ENCODE measurements at regions not wholly inside any gene's neighbourhood (a gene's known extent, or its start where the extent isn't known, plus 50 kb on each side); places are given as distances from the start of the nearest gene placed in this dataset.

- H3K9ac ChIP-seq (ENCODE audit: low read length), result no peak overlapping the region
- no peak overlapping the region for H3K27ac ChIP-seq (ENCODE audit: low read depth, low read length, poor library complexity, severe bottlenecking)
- no peak overlapping the region for H3K4me3 ChIP-seq (ENCODE audit: low read depth, low read length, poor library complexity, severe bottlenecking)
- no peaks in the 10 kb centered on the region for H3K36me3 ChIP-seq (ENCODE audit: insufficient read depth, low read length)
- H2AFZ ChIP-seq (ENCODE audit: low read length), result no peak overlapping the region
- no peaks in the 10 kb centered on the region for H3K27me3 ChIP-seq (ENCODE audit: insufficient read depth, low read length)
- H3K79me2 ChIP-seq (ENCODE audit: insufficient read depth, low read length), result no peaks in the 10 kb centered on the region
- TF ChIP-seq EZH2 (IDR thresholded peaks at IDR 0.05; ENCODE audit: borderline replicate concordance, low read length), result no peak
- no peak for TF ChIP-seq CTCF (IDR thresholded peaks at IDR 0.05; ENCODE audit: low read length)
- no peaks in the 10 kb centered on the region for H3F3A ChIP-seq (ENCODE audit: insufficient read depth, low read length)
- no peaks in the 10 kb centered on the region for H4K20me1 ChIP-seq (ENCODE audit: insufficient read depth, low read length)
- no peak overlapping the region for H3K4me2 ChIP-seq (ENCODE audit: low read length)
- H3K9me3 ChIP-seq (ENCODE audit: low read length), result no peaks in the 10 kb centered on the region
- no peaks in the 10 kb centered on the region for H3K4me1 ChIP-seq (ENCODE audit: insufficient read depth, low read length, severe bottlenecking)
- no peaks in the 10 kb centered on the region for H3K9me2 ChIP-seq (ENCODE audit: low read depth, low read length)
Observed at GRCh38 chr7:109109558-109109957, 539.9 kb downstream of the DNAJB9 start.

DNA sequence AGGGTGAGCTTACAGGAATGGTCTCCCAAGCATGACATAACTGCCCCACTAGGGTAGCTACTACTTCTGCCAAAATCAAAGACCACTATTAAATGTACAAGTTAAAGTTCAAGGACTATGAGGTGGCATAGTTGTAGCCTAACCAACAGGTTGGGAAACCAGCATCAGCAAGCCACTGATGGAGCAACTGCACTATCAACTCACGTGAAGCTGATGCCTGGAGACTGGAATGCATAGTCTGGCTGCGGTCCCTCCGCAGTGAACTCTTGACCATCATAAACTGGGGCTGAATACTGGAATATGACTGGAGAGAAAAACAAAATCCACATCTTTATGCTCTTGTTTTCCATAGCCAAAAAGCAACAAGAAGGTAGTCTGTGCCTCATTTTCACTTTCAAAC, 541.4 kb downstream of the DNAJB9 start:
- H3K36me3 ChIP-seq (ENCODE audit: insufficient read depth, low read length), result no peaks in the 10 kb centered on the region
- H2AFZ ChIP-seq (ENCODE audit: low read length), result no peak overlapping the region
- no peak overlapping the region for H3K4me2 ChIP-seq (ENCODE audit: low read length)
- no peaks in the 10 kb centered on the region for H3K9me2 ChIP-seq (ENCODE audit: low read depth, low read length)
- no peaks in the 10 kb centered on the region for H3K4me1 ChIP-seq (ENCODE audit: insufficient read depth, low read length, severe bottlenecking)
- no peak overlapping the region for H3K4me3 ChIP-seq (ENCODE audit: low read depth, low read length, poor library complexity, severe bottlenecking)
- H3K79me2 ChIP-seq (ENCODE audit: insufficient read depth, low read length), result no peaks in the 10 kb centered on the region
- TF ChIP-seq EZH2 (IDR thresholded peaks at IDR 0.05; ENCODE audit: borderline replicate concordance, low read length), result no peak
- TF ChIP-seq CTCF (IDR thresholded peaks at IDR 0.05; ENCODE audit: low read length), result no peak
- no peaks in the 10 kb centered on the region for H3F3A ChIP-seq (ENCODE audit: insufficient read depth, low read length)
- H3K27ac ChIP-seq (ENCODE audit: low read depth, low read length, poor library complexity, severe bottlenecking), result no peak overlapping the region
- H3K9ac ChIP-seq (ENCODE audit: low read length), result no peak overlapping the region
- no peaks in the 10 kb centered on the region for H4K20me1 ChIP-seq (ENCODE audit: insufficient read depth, low read length)
- no peaks in the 10 kb centered on the region for H3K9me3 ChIP-seq (ENCODE audit: low read length)
- no peaks in the 10 kb centered on the region for H3K27me3 ChIP-seq (ENCODE audit: insufficient read depth, low read length)

GRCh38 chr7:109121599-109122300, 552.1 kb downstream of the DNAJB9 start:
- no peaks in the 10 kb centered on the region for H3K79me2 ChIP-seq (ENCODE audit: insufficient read depth, low read length)
- no peaks in the 10 kb centered on the region for H3K9me3 ChIP-seq (ENCODE audit: low read length)
- H2AFZ ChIP-seq (ENCODE audit: low read length), result no peak overlapping the region
- no peak overlapping the region for H3K9ac ChIP-seq (ENCODE audit: low read length)
- H3F3A ChIP-seq (ENCODE audit: insufficient read depth, low read length), result no peaks in the 10 kb centered on the region
- no peaks in the 10 kb centered on the region for H3K9me2 ChIP-seq (ENCODE audit: low read depth, low read length)
- H3K4me2 ChIP-seq (ENCODE audit: low read length), result no peak overlapping the region
- H3K27me3 ChIP-seq (ENCODE audit: insufficient read depth, low read length), result no peaks in the 10 kb centered on the region
- TF ChIP-seq EZH2 (IDR thresholded peaks at IDR 0.05; ENCODE audit: borderline replicate concordance, low read length), result no peak
- no peak for TF ChIP-seq CTCF (IDR thresholded peaks at IDR 0.05; ENCODE audit: low read length)
- H3K4me1 ChIP-seq (ENCODE audit: insufficient read depth, low read length, severe bottlenecking), result no peaks in the 10 kb centered on the region
- no peak overlapping the region for H3K4me3 ChIP-seq (ENCODE audit: low read depth, low read length, poor library complexity, severe bottlenecking)
- no peaks in the 10 kb centered on the region for H4K20me1 ChIP-seq (ENCODE audit: insufficient read depth, low read length)
- H3K36me3 ChIP-seq (ENCODE audit: insufficient read depth, low read length), result no peaks in the 10 kb centered on the region
- no peak overlapping the region for H3K27ac ChIP-seq (ENCODE audit: low read depth, low read length, poor library complexity, severe bottlenecking)
